ENCODE measurements at regions not wholly inside any gene's neighbourhood (a gene's known extent, or its start where the extent isn't known, plus 50 kb on each side); places are given as distances from the start of the nearest gene placed in this dataset.

DNA sequence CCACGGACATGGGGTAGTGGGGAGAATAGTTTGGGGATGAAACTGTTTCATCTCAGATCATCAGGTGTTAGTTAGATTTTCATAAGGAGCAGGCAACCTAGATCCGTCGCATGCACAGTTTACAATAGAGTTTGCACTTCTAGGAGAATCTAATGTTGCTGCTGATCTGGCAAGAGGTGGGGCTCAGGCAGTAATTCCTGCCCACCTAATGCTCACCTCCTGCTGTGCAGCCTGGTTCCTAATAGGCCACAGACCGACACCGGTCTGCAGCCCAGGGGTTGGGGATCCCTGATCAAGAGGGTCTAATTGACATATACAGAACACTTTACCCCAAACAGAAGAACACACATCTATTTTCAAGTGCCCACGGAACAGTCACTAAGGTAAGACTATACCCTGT is 275.1 kb downstream of the PTPRU start:
- TF ChIP-seq, protein P1, sequence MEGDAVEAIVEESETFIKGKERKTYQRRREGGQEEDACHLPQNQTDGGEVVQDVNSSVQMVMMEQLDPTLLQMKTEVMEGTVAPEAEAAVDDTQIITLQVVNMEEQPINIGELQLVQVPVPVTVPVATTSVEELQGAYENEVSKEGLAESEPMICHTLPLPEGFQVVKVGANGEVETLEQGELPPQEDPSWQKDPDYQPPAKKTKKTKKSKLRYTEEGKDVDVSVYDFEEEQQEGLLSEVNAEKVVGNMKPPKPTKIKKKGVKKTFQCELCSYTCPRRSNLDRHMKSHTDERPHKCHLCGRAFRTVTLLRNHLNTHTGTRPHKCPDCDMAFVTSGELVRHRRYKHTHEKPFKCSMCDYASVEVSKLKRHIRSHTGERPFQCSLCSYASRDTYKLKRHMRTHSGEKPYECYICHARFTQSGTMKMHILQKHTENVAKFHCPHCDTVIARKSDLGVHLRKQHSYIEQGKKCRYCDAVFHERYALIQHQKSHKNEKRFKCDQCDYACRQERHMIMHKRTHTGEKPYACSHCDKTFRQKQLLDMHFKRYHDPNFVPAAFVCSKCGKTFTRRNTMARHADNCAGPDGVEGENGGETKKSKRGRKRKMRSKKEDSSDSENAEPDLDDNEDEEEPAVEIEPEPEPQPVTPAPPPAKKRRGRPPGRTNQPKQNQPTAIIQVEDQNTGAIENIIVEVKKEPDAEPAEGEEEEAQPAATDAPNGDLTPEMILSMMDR (IDR thresholded peaks at IDR 0.05; ENCODE audit: poor library complexity, severe bottlenecking) = no peak
- no peak for TF ChIP-seq EZH2 (IDR thresholded peaks at IDR 0.05; ENCODE audit: borderline replicate concordance, insufficient read depth, low read length, poor library complexity, severe bottlenecking)
- no peak for TF ChIP-seq RAD21 (conservative IDR thresholded peaks at IDR 0.05)

Data from neural cell (in vitro differentiated cells).